Ishikawa (cell line): ENCODE measurements at regions not wholly inside any gene's neighbourhood (a gene's known extent, or its start where the extent isn't known, plus 50 kb on each side); places are given as distances from the start of the nearest gene placed in this dataset.

Source experiments
- CEBPB ChIP-seq: IDR thresholded peaks from 2 replicates; pipeline ENCODE4 v1.6.1; 2012
- CREB1 ChIP-seq: IDR thresholded peaks from 2 replicates; pipeline ENCODE4 v1.6.1; 2012; ENCODE audit warnings: low read depth
- EGR1 ChIP-seq: IDR thresholded peaks from 2 replicates; pipeline ENCODE4 v1.6.1; 2012
- EP300 ChIP-seq: IDR thresholded peaks from 2 replicates; pipeline ENCODE4 v1.6.1; 2012; ENCODE audit warnings: borderline replicate concordance
- FOXM1 ChIP-seq: IDR thresholded peaks from 2 replicates; pipeline ENCODE4 v1.6.1; 2012; ENCODE audit warnings: low read depth, borderline replicate concordance
- MAX ChIP-seq: IDR thresholded peaks from 2 replicates; pipeline ENCODE4 v1.6.1; 2012
- NFIC ChIP-seq: IDR thresholded peaks from 2 replicates; pipeline ENCODE4 v1.6.1; 2012
- RAD21 ChIP-seq: IDR thresholded peaks from 2 replicates; pipeline ENCODE4 v1.6.1; 2012; ENCODE audit warnings: low read depth
- REST ChIP-seq: IDR thresholded peaks from 2 replicates; pipeline ENCODE4 v1.6.1; 2012; ENCODE audit warnings: low read depth, mild to moderate bottlenecking
- TAF1 ChIP-seq: IDR thresholded peaks from 2 replicates; pipeline ENCODE4 v1.6.1; 2012; ENCODE audit warnings: low read depth, mild to moderate bottlenecking
- TEAD4 ChIP-seq: IDR thresholded peaks from 2 replicates; pipeline ENCODE4 v1.6.1; 2012
- ZBTB7A ChIP-seq: IDR thresholded peaks from 2 replicates; pipeline ENCODE4 v1.6.1; 2012; ENCODE audit warnings: low read depth

GRCh38 chr1:221827307-221827642 lies 85.4 kb upstream of the DUSP10 start:
- TF ChIP-seq TAF1 (no peak), EP300 (no peak), CEBPB (no peak), MAX (no peak), REST (no peak), NFIC (no peak), TEAD4 (no peak), RAD21 (no peak), FOXM1 (no peak), ZBTB7A (no peak), EGR1 (no peak), CREB1 (no peak)
